GM10266 (cell line): ENCODE measurements at regions not wholly inside any gene's neighbourhood (a gene's known extent, or its start where the extent isn't known, plus 50 kb on each side); places are given as distances from the start of the nearest gene placed in this dataset.

ENCODE experiments used
- DNase-seq: peaks from one replicate; pipeline ENCODE4 v3.0.0; 2012; ENCODE audit errors: extremely low spot score
- CTCF ChIP-seq: IDR thresholded peaks from 2 replicates; pipeline ENCODE4 v1.5.1; 2012; ENCODE audit warnings: mild to moderate bottlenecking, low read depth; ENCODE audit not compliant: control insufficient read depth, insufficient read depth; ENCODE audit errors: missing control alignments

GRCh38 chr12:124372831-124373230 is 77.9 kb downstream of the RFLNA start:
- TF ChIP-seq CTCF: no peak
- no peak for DNase-seq

GRCh38 chr12:124371970-124372555 is 77.2 kb downstream of the RFLNA start:
- TF ChIP-seq CTCF: no peak
- DNase-seq: no peak

DNA sequence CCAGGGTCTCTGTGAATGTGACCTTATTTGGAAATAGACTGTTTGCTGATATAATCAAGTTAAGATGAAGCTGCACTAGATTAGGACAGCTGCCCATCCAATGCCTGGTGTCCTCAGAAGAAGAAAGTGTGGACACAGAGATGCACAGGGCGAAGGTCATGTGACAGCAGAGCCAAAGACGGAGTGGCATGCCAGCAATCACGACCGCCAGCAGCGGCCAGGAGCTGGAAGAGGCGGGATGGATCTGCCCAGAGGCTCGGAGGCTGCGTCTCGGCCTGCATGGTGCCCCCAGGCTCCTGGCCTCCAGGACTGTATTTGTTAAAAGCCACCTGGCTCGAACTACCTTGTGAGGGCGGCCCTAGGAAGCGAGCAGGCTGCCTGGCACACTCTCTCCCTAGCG is 76.5 kb downstream of the RFLNA start:
- no peak for TF ChIP-seq CTCF

DNA sequence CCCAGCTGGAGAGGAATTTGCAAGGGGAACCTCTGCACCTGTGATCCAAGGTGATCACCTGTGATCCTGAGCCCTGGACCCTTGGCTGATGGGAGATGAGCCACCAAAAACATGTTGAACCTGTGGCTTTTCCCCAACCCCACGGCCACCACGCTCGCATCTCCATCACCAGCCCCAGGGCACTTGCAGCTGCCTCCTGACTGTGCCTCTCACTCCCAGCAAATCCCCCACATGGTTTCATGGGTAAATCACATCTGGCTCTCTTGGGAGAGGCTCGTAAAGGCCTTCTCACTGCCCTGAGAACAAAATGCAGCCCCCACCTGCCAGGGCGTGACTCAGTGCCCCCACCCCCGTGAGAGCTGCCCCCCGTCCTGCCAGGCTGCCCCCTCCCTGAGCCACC is 76.0 kb downstream of the RFLNA start:
- no peak for DNase-seq
- no peak for TF ChIP-seq CTCF

More for the DNA sequence above, 76.5 kb downstream of the RFLNA start:
- DNase-seq: no peak

DNA sequence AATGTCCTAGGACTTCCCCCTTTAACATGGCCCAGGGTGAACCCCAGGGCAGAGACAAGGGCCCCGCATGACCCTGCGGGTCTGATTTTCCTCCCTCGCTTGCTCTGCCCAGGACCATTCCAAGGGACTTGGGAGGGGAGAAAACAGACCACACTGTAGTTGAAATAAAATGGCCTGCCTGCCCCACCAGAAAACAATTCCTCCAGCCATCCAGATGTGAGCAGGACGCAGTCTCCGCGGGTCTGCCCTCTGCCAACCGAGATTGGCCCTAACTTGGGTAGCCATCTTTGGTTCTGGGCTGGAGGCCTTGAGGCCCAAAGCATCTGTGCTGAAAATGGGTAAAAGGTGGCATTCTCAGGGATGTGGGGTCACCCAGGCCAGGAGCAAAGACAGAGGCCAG is 75.5 kb downstream of the RFLNA start:
- DNase-seq: no peak
- no peak for TF ChIP-seq CTCF

GRCh38 chr12:124369827-124370378 is 75.0 kb downstream of the RFLNA start:
- TF ChIP-seq CTCF: no peak
- no peak for DNase-seq

DNA sequence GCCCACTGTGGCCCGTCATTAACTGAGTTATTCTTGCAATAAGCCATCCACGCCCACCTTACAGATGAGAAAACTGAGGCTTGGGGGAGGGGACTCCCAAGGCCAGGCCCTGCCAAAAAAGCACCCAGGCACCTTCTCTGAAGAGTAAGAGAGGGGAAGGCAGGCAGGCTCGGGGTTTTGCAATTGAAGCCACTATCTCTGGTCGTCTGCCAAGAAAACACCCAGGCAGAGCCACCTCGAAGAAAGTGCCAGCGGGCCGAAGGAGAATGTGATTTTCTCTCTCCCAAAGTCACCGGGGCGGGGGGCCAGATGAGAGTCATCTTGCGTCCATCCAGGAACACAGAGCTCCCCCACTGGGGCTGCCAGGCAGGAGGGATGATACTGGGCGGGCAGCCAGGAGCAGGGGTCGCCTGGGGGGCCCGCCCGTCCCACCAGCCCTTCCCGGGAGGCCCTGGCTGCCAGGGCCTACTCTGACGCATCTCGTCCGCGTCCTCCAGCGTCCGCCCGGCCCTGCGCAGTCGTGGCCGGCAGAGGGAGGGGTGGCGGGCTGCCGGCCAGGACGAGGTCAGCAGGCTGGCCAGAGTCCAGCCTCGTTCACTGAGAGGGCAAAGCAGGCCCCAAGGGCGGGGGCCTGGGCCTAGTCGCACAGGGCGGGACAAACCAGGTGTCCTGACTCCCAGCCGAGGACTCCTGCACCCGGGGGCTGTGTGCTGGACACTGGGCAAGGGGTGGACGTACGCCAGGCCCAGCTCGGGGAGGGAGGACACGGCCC is 74.3 kb downstream of the RFLNA start:
- no peak for TF ChIP-seq CTCF
- DNase-seq: no peak
